HG03175 (cell line): ENCODE measurements at regions not wholly inside any gene's neighbourhood (a gene's known extent, or its start where the extent isn't known, plus 50 kb on each side); places are given as distances from the start of the nearest gene placed in this dataset.

Source experiments
- ATAC-seq: cut with Tn5 transposase; IDR thresholded peaks from one replicate; pipeline ENCODE4 v1.9.1; 2021; ENCODE audit warnings: mild to moderate bottlenecking, moderate library complexity; ENCODE audit not compliant: unreplicated experiment

DNA sequence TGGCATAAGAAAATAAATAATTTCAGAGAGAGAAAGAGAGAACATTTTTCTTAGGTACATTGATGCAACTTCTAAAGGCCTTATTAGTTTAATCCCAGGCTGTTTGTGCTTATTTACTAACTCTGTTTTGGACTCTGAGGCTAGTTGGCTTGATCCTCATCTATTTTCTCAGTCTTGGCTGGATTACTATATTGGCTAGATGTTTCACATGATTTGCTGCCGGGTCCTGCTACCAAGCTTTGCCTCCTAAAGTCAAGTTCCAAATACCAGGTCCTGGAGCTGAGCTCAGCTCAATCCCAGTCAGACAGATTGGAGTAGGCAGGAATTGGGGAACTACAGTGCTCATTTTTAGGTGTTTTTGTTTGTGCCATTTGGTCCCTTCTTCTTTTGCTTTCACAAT, 340.8 kb downstream of the BCAT1 start:
- no peak for ATAC-seq

DNA sequence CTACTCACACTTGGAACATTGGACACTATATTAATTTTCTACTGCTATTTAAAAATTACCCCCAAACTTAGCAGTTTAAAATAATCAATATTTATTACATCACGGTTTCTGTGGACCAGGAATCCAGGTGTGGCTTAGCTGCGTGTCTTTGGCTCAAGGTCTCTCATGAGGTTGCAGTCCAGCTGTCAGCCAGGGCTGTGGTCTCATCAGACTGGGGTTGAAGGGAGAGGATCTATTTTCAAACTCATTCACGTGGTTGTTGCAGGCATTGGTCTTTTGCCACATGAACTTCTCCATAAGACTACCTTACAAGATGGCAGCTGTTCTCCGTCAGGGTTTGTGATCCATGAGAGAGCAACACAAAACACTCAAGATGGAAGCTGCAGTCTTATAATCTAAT, 343.0 kb downstream of the BCAT1 start:
- ATAC-seq: no peak

DNA sequence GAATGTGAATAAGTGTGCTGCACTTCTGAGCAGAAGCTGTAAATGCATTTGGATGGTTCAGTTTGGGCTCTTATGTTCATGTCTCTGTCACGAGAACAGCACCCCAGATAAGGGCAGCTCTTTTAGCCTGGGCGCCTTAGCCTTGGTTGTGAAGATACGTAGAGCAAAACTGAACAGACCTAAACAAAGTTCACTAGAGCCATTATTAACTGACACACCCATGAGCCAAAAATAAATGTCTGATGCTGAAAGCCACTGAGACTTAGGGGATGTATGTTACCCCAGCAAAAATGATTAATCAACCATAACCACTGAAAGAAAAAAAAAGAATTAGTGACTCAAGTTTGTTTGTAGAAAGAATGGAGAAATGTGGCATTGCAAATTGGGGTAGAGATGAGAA, 343.4 kb downstream of the BCAT1 start:
- no peak for ATAC-seq

DNA sequence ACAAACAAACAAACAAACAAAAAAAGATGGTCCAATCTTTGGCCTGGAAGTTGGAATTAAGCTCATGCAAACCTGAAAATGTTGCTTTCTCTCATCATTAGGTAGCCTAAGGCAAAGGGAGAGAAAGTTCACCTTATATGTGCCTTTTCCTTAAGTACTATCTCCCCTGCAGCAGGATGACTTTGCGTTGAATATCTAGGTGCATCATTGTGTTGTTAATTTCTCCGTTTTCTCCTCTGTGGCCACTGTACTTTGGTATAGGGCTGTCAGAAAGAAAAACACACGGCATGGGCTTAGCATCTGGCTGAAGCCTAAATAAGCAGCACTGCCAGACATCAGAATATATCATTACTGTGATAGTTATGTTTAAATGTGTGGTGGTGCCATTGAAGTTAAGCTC, 345.5 kb downstream of the BCAT1 start:
- ATAC-seq: no peak

DNA sequence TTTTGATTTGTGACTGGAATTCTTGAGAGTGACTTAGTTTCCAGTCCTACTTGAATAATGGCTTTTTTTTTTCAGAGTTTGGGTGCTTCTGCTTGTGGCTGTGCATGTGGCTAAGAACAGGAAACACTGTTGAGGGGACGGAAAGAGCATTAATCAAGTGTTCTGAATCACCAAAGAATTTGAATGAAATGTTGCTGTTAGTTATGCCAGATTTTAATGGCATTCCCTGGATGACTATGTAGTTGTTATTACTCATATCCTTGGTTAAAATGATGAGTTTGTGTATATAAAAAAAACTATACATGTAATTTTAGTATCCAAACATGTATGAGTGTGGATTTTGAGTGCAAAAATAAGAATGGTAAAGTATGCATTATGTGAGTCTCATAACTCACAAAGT, 347.9 kb downstream of the BCAT1 start:
- ATAC-seq: no peak

DNA sequence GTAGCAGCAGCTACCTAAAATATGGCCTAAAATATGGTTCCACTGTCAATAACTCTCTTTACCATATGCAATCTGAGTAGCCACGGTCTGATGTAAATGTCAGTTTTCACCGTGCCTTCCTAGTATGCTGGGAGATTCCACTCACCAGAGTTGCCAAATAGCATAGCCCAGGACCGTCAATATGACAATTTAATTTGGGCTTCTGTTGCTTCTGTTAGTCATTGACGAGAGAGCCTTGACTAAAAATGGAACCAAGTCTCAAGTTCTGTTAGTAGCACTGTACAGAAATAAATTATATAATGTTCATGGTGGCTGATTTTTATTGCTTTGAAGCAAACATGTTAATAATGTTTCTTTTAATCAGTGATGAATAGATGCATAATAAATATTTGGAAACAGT, 348.4 kb downstream of the BCAT1 start:
- no peak for ATAC-seq

DNA sequence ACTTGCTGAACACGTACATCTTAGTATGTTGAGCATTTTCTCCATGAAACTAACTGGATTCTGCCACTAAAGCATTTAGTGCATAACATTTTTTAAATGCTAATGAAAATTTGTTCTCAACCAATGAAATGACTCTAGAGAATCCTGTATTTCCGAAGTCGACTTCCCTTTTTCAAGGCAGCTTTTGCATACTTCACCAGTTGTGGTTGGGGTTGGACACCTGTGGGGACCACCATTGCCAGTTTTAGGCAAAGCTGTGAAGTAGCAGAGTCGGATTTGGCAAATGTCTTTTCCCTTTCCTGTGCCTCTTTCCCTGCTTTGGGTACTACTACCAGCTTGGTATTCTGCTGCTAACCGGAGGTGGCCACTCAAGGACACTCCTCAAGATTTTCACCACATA, 349.2 kb downstream of the BCAT1 start:
- ATAC-seq: no peak

DNA sequence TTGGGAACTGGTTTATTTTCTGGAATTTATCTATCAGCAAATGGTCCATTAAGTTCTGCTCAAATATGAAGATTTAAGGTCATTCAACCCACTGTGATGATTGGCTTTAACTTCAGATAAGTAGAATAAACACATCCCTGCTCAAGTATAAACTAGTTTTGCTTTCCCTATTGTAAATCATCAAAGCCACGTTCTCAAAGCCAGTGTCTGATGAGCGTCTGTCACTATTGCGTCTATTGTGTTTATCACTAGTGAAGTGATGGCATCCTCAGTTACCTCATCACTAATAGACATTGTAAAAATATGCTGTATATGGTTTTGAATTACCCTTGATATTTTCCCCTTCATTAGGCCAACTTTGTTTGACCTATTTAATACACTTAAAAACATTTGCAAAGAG, 351.3 kb downstream of the BCAT1 start:
- ATAC-seq: no peak

DNA sequence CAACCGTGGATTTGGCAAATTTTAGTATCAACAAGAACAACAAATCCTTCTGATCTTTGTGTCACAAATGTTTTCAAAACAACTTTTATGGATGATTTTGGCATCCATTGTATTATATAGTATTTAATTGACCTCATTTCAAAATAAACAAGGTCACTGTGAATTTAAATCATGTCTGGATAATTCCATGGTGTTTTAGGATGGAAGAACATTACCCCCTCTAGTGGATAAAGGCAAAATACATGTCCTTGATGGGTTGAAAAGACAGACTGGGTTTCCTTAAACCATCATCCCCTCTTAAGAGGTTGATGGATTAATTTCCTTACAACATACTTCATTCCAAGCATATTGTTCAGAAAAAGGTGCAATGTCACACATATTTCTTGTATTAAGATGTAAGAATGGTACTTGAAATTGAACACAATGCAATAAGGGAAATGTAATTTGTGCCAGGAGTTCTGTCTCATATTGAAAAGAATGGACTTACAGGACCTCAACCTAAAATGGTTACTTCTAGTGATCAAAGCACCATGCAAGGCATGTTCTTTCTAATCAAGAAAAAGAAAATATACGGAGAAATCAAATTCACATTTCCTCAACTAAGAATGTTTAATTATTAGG, 352.0 kb downstream of the BCAT1 start:
- ATAC-seq: no peak

DNA sequence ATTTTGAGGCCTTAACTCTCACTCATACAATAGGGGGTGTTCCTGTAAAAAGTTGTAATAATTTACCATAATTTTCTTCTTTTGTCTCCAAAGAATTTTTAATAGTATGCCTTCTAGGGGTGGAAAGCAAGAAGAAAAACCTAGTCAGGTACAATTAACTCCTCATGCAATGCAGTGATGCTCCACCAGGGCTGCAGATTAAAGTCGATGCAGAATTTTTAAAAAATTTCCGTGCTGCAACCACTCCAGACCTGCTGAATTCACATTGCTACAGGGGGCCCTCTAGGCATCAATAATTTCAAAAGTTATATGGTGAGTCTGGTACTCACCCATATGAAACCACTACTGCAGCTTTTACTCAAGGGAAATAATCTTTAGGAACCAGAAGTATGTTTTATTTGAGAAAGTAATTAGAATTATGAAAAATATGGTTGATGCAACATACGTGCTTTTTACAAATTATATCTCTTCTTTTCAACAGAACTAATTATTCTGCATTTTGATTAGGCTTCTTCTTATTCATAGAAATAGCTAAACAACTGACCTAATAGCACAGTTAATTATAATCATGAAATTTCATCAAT, 353.2 kb downstream of the BCAT1 start:
- no peak for ATAC-seq

DNA sequence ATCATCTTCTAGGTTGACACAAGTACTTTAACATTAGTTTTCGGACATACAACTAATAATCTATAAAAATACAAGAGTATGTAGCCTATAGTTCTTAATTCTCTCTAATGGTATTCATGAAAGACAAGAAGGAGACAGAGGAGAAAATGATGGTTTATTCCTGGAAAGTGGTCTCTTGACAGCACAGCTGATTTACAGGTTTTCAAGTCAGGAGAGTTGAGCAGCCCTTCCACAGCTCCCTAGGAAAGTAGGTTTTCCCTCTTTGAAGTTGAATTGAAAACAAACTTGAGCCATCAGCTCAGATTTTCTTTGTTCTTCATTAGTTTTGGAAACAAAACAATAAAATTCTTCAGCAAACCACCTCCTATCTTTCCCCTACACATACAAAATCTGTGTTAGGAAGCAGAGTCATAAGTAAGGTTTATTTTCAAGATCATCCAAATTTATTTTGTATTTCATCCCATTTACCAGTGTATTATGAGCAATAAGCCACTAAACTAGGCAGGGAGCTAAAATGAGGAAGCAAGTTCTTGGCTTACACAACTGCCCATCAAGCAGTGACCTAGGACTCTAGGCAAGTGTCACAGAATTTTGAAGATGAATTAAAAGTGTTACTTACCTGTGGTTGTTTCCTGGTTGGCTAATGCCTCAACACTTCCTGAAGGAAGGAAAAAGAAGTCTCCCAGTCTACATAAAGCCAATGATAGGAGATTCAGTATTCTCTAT, 357.0 kb downstream of the BCAT1 start:
- no peak for ATAC-seq

DNA sequence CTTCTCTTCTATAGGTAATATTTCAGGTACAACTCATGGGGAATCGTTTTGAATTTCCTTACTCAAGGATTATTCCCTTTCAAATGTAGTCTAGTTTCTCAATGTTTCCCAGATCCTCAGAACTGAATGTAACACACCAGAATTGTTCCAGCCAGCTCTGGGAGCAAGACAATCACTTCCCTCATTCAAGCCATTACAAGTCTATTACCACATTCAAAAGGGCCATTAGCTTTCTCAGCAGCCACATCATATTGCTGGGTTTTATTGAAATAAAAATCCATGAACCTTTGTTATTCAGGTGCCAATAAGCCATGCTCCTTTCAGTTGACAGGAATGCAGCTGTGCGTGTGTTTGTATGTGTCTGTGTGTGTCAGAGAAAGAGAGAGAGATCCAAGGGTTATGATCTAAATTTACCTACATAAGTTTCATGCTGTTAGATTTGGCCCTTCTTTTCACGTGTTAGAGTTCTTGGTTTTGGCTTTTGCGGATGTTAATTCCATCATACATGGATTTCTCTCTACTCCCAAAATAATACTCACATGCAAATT, 357.7 kb downstream of the BCAT1 start:
- no peak for ATAC-seq

DNA sequence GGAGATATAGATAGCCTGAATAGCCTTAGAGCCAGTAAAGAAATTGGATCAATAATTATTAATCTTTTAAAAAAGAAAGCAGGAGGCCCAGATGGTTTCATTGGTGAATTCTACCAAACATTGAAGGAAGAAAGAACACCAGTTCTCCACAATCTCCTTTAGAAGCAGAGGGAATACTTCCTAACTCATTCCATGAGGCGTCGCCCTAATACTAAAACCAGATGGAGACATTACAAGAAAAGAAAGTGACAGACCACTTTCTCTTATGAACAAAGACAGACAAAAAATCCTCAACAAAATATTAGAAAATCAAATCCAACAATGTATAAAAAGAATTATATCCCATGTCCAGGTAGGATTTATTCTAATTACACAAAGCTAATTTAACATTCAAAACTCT, 362.6 kb downstream of the BCAT1 start:
- ATAC-seq: no peak

DNA sequence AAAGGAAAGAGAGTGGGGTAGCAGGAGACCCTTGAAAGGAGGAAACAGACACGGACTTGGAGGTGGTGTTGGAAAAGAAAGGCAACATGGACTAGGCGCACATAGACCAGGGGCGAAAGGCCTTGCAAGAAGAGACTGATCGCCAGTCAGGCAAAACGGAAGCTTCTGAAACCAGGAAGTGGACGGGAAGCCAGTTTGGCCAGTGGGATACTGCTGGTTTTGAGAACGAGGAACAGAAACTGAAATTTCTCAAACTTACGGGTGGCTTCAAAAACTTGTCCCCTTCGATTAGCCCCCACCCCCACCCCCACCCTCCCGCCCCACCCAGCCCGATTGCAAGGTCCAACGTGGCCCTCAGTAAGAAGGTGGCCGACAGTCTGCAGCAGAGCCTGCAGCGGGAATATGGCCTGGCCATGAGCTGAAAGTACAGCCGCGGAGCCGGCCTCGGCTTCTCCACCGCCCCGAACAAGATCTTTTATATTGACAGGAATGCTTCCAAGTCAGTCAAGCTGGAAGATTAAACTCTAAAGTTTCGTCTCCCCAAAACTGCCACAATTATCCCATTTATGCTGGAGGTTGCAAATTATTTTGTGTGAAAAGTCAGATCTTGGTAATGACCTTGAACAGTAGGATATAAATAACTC, 364.7 kb downstream of the BCAT1 start:
- ATAC-seq: no peak

DNA sequence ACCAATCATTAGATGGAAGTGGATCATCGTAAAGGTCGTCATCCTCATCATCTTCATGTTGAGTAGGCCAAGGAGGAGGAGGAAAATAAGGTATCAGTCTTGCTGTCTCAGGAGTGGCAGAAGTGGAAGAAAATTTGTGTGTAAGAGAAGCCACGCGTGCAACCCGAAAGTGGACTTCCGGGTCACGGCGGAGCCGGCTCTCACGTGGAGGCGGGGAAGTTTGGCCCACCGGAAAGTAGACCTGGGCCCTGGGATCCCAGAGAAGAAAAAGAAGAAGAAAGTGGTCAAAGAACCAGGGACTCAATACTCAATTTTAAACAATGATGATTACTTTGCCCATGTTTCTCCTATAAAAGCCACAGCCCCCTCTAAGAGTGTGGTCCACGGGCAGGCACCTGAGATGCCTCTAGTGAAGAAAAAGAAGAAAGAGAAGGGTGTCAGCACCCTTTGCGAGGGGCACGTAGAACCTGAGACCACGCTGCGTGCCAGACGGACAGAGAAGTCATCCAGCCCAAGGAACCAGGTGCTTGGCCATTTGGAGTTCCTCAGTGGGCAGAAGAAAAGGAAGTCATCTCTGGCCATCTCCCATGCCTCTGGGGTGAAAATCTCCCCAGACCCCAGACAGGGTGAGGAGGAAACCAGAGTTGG, 365.8 kb downstream of the BCAT1 start:
- ATAC-seq: no peak

DNA sequence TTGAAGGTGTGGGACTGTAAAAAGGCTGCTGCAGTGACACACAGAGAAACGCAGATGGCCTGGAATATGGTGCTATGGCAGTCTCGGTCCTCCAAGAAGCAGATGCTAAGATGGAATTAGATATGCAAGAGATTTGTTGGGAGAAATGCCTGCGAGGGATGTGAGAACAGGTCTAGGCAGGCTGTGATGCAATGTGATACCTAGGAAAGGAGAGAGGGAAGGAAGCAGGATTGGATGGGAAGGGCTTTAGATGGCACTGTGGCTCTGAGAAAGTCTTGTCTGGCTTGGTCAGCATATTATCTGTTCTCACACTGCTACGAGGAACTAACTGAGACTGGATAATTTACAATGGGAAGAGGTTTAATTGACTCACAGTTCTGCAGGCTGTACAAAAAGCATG, 374.4 kb downstream of the BCAT1 start:
- ATAC-seq: no peak

DNA sequence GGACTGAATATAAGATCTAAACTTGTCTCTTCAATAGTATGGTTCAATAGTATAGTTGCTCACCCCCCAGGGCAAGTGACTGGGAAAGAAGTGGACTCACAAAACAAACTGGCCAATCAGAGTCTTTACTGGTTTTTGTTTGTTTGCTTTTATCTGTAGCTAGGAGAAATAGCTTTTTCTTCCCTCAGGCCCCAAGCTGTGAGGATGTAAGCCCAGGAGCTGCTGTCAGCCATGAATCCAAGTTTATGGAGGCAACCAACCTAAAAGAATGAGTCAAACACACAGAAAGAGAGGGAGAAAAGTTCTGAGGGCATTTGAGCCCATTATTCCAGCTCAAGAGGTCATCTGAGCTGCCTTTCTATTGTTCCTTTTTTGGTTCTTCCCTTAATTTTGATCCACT, 375.3 kb downstream of the BCAT1 start:
- no peak for ATAC-seq

DNA sequence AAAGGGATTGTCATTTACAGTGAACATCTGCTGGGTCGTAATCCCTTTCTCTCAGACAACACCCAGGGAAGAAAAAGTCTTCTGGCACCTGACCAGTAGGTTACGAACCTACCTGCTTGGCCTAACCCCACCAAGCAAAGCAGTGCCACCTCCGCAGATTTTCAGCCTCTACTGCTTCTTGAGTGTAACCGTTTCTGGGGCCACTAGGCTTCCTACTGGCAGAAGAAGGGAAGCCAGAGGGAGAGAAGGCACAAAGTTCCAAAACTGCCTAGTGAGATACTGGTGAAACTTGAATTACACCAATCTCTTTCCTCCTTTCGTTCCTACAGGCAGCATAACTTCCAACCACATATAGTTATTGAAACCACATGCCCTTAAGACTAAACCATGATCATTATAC, 383.6 kb downstream of the BCAT1 start:
- ATAC-seq: no peak

DNA sequence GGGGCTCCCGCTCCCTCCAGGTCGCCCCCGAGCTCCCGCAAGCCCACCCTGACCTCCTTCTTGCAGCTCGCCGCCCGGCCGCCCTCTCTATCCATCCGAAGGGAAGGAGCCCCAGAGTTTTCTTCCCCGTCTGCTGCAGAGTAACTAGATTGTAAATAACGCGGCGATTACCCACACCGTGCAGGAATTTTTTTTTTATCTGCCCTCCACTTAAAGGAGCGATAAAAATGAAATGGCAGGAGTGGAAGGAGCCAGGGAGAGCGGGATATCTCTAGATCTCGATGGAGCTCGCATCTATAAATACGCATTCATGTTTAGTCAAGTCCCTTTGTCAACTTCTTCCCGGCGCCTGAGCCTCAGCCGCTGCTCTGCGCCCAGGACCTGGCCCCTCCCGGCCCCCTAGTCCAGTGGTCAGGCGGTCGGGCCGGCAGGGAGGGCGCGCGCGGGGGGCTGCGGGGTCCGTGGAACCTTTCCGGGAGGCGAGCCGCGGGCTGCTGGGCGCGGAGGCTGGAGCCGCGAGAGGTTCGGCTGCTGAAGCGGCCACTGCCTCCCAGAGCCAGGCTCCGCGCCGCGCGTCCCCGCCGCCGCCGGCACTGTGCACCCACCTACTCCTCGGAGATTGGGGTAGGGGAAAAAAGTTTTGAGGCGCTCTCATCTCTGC, 386.0 kb downstream of the BCAT1 start:
- ATAC-seq: no peak

DNA sequence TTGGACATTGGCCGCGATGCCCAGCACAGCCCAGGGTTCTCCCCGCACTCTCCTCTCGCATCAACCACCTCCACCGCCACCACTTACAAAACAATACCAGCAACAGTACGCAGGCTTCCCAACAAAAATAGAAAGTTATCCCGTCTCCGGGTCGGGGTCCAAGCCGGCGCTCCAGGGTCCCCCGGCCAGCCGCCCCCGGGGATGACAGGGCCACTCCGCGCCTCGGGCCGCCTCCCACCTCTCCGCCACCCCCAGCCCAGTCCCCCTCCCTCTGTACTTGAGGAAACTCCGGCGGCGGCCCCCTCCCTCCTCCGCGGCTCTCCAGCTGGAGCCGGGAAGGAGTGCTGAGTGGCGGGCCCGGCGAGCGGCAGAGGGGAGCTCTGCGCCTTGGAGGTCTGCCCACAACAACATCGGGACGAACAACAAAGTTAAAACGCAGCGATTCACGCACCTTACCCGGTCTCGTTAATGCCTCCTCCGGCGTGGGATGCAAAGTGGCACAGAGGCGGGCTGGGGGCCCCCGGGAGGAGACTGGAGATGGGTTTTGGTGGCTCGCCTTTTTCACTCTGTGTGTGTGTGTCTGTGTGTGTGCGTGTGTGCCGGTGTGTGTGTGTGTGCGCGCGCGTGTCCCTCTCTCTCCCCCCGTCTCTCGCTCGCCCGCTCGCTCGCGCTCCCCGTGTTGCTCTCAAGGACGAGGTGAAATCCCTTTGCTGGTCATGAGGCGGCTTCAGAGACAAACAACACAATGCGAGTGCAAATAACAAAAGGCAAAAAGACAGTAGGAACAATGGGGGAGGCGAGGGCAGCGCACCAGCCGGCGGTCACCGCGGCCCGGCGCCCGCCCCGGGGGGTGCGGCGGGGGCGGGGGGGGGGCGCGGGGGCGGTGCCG, 386.8 kb downstream of the BCAT1 start:
- ATAC-seq: no peak
